Brain pericyte (primary cell): ENCODE measurements at regions not wholly inside any gene's neighbourhood (a gene's known extent, or its start where the extent isn't known, plus 50 kb on each side); places are given as distances from the start of the nearest gene placed in this dataset.
"Not testable (repeated sequence)": the region's sequence is repeated elsewhere in the genome, so short reads cannot be mapped to it uniquely, and the experiment has no call there.

Experiments
- DNase-seq: peaks from one replicate; pipeline ENCODE4 v3.0.0-alpha.2; 2012; ENCODE audit warnings: low read depth, low spot score

GRCh38 chr6:137933696-137934095, 66.6 kb downstream of the TNFAIP3 start:
- DNase-seq, result peak; percentile 37

GRCh38 chr6:137936798-137937197, 69.7 kb downstream of the TNFAIP3 start:
- DNase-seq, result no peak

DNA sequence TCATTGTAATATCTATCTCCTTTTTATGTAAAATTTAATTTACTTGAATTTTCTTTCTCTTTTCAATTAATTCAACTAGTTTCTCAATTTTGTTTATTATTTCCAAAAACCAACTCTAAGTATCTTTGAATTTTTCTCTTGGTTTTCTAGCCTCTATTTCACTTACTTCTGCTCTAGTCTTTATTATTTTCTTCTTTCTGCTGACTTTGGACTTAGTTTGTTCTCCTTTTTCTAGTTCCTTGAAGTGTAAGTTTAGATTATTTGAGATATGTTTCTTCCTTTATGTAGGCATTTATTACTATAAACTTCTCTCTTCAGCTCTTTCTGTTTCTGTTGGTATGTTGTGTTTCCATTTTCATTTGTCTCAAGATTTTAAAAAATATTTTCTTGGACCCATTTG, 70.8 kb downstream of the TNFAIP3 start:
- DNase-seq, result no peak

DNA sequence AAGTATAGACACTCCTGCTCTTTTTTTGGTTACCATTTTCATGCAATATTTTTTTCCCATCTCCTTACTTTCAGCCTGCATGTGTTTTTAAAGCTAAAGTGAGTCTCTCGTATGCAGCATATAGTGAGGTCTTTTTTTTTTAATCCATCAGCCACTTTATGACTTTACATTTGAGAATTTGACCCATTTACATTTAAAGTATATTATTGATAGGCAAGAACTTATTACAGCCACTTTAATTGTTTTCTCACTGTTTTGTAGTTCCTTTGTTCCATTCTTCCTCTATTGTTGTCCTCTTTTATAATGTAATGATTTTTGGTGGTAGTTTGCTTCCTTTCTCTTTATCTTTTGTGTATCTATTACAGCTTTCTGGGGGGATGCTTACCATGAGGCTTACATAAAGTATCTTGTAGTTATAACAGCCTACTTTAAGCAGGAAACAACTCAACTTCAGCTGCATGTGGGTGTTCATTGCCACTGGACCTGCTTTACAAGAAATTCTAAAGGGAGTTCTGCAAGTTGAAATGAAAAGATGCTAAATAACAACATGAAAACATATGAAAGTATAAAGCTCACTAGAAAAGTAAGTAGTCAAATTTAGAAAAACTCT, 71.8 kb downstream of the TNFAIP3 start:
- DNase-seq, result no peak

DNA sequence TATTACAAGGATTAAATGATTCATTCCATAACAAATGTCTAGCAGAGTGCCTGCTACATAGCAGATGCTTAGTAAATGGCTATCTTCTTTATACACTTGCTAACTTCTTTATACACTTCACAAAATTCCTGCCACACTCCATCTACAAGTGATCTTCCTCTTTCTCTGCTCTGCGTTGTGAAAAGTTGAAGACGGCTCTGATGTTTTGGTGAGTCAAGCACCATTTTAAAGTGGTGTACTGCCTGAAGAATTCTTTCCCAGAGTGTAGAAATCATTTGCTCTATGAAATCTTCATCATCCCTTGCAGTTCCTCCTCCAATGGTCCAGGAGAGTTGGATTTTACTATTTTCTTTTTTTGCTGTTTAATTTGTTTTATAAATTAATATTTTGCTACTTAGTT, 74.9 kb downstream of the TNFAIP3 start:
- DNase-seq, result no peak

GRCh38 chr6:137942736-137943135, 75.7 kb downstream of the TNFAIP3 start:
- DNase-seq, result no peak

DNA sequence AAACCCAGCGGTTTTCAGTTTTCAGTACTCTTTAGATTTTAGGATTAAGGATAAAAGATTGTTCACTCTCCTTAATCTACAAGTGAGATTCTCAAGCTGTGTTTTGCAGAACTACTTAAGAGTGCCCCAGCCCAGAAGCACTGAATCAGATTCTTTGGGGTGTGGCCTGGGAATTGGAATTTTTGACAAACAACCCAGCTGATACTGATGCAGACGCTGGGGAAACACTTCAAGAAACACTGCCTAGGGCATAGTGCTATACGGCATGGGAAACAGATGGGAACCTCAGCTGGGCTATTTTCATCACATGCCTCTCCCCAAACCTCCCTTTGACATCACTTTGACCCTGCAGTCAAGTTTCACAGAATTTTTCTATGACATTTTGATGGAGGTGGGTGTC, 77.3 kb downstream of the TNFAIP3 start:
- not testable (repeated sequence) for DNase-seq

DNA sequence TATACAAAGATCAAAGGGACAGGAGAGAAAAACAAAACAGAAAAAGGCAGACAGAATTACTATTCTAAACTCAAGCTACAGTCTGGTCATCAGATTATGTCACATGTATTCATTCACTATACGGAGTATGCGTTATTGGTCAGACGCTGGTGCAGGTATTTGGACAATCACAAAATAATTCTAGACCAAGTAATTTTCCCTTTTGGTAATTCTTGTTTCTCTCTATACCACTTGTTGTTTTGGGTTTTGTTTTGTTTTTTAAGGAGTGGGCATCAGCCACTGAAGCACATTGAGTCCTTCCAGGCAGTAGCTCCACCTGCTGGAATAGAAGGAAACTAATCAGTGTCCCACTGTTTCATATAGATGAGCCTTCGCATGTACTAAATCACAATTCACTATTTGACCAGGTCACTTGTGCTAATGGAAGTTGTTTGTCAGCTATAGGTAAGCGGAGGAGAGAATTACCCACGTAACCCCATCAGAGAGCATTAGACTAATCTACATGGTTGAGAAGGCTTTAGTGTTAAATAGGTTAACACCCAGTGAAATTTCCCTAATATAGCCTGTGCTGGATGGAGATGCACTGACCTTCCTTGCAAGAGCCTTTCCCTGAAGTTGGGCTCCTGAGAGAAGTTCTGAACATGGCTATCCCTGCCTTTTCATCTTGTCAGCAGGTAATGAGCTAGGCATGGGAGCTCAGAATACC, 77.9 kb downstream of the TNFAIP3 start:
- no peak for DNase-seq

- DNase-seq, result no peak
Observed at GRCh38 chr6:137949686-137950390, 82.8 kb downstream of the TNFAIP3 start.

DNA sequence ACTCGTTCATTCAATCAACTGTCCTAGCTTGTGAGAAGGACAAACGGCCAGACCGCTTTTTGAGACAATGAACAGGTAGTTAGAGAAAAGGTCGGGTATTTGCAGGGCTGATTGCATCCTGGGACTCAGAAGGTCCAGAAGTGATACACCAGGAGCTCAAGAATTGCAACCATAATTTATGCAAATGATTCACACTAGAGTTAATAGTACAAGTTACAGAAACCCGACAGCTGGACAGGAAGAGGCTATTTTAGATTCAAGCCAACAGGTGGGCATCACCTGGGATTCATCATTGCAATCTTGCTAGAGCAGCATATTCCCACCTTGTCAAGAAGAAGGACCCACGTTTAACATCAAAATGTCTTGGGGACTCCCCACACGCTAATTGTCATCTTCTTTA, 83.5 kb downstream of the TNFAIP3 start:
- no peak for DNase-seq

DNA sequence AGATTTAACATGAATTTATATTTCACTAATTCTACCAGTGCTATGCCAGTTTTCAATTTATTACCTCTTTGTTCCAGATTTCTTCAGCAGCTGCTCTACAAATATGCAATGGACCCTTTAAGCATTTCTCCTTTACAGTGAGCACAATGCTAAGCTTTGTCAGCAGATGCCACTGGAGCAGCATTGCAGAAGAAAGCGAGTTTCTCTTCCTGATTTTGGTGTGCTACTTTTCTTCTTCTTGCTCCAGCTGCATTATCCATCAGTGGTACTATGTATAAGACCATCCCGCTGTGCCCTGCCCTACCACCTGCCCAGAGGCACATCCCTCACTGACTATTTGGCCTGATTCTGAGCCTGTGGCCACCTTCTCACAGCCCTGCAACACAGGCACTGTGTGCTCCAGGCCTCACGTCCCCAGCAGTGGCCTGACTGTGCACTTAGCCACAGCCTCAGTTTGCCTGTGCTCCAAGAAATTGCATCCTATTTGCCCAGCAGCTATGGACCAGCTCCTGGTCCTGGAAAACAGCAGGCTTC, 84.1 kb downstream of the TNFAIP3 start:
- DNase-seq, result no peak

DNA sequence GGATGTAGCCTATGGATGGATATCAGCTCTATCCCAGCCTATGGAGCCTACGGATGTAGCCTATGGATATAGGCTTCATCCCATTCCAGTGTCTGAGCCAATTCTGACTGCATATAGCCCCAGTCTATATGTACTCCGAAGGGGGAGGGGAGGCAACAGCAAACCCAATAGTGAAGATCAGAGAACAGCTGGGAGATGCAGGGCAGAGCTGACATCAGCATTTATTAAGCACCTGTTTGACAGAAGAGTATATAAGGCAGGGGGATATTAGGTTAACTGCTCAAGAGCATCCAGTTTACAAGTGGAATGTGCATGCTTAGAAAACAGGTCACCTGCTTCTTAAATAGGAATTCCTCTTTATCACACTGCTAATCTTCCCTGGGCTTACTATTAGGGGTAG, 85.2 kb downstream of the TNFAIP3 start:
- no peak for DNase-seq

- no peak for DNase-seq
Observed at GRCh38 chr6:137953761-137954160, 86.7 kb downstream of the TNFAIP3 start.

- DNase-seq, result no peak
Observed at GRCh38 chr6:137954253-137954652, 87.2 kb downstream of the TNFAIP3 start.

- DNase-seq, result no peak
Observed at GRCh38 chr6:137956098-137956488, 89.0 kb downstream of the TNFAIP3 start.

GRCh38 chr6:137957471-137957870, 90.4 kb downstream of the TNFAIP3 start:
- DNase-seq, result no peak

- DNase-seq, result no peak
Observed at GRCh38 chr6:137958811-137959565, 91.9 kb downstream of the TNFAIP3 start.

DNA sequence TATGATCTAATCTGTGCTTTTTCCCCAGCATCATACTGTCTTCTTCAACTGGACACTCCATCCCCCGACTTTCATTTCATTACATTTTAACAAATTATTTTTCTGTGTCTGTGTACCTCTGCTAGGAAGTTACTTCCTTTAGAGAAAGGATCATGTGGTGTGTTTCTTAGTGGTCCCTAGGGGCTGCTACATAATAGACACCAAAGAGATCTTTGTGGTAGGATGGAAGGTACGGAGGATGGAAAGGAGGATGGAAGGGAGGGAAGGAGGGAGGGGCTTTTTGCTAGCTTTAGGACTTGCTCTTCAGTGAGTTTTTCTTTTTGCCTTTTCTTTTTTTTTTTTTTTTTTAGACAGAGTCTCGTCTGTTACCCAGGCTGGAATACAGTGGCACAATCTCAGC, 95.7 kb downstream of the TNFAIP3 start:
- no peak for DNase-seq

- no peak for DNase-seq
Observed at GRCh38 chr6:137964876-137965275, 97.8 kb downstream of the TNFAIP3 start.

DNA sequence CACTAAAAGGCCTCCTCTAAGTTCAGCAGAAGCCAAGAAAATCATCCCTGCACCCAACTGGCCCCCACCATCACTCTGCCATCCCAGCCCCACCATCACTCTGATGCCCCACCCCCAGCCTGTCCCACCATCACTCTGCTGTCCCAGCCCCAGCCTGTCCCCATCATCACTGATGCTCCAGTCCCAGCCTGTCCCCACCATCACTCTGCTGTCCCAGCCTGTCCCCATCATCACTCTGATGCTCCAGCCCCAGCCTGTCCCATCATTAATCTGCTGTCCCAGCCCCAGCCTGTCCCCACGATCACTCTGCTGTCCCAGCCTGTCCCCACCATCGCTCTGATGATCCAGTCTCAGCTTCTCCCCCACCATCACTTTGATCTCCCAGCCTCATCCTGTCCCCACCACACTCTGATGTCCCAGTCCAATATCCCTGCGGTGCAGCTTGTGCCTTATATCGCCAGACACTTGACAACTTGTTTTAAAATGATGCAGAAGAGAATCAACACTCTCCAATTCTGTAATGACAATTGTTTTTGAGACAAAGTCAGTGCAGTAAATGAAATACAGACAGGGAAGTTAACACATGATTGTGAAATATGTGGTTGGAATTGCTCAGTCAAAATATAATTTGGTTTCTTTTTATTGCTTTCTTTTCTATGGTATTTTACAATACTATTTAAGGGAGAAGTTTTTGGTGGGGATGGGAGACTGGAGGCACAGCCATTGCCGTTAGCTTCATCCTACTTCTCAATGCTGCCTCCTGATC, 100.8 kb downstream of the TNFAIP3 start:
- no peak for DNase-seq

DNA sequence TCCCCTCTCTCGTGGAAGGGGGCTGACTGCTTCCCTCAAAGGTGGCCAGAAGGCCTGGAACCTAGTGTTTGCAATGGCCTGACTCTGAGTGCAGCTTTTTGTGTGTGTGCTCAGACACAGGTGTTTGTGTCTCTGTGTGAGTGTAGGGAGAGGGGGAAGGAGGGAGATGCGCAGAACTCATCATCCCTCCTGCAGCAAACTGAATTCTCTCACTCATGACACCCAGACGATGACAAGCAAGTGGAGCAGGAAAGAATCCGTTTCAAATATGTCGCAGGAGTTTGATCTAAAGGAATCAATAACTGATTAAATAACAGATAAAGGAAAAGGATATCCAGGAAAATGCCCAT, 101.4 kb downstream of the TNFAIP3 start:
- DNase-seq, result no peak
